HCT116 (cell line): ENCODE measurements at regions not wholly inside any gene's neighbourhood (a gene's known extent, or its start where the extent isn't known, plus 50 kb on each side); places are given as distances from the start of the nearest gene placed in this dataset.

Experiments used
- CBX3 ChIP-seq: IDR thresholded peaks from 2 replicates; pipeline ENCODE4 v1.6.1; 2012; ENCODE audit warnings: low read depth
- CEBPB ChIP-seq: IDR thresholded peaks from 2 replicates; pipeline ENCODE4 v1.6.1; 2012; ENCODE audit warnings: low read depth
- CTCF ChIP-seq, 3 experiments: fragments of 200-600 bp in 1 of 3; sonication (generic) in 1 of 3; IDR thresholded peaks in 2 of 3; conservative IDR thresholded peaks in 1 of 3; 2 replicates each; pipeline ENCODE4 v1.5.1; 2012 to 2017; ENCODE audit warnings: low read depth in 2 of 3, low read length in 2 of 3, antibody characterized with exemption in 1 of 3, borderline replicate concordance in 1 of 3, control low read depth in 1 of 3, mild to moderate bottlenecking in 1 of 3, mixed read lengths in 1 of 3, mixed run types in 1 of 3, moderate library complexity in 1 of 3; ENCODE audit not compliant: insufficient read depth in 1 of 3
- EGR1 ChIP-seq: IDR thresholded peaks from 2 replicates; pipeline ENCODE4 v1.6.1; 2012; ENCODE audit warnings: low read depth
- EZH2 ChIP-seq: fragments of 200-600 bp; sonication (generic); IDR thresholded peaks from 2 replicates; pipeline ENCODE4 v1.6.1; 2017; ENCODE audit warnings: antibody characterized with exemption, mixed run types
- EZH2phosphoT487 ChIP-seq: fragments of 200-600 bp; IDR thresholded peaks from 2 replicates; pipeline ENCODE4 v1.6.1; 2018; ENCODE audit warnings: antibody characterized with exemption, borderline replicate concordance
- JUND ChIP-seq: IDR thresholded peaks from 2 replicates; pipeline ENCODE4 v1.6.1; 2012
- MAX ChIP-seq: IDR thresholded peaks from 2 replicates; pipeline ENCODE4 v1.6.1; 2012
- POLR2A ChIP-seq: IDR thresholded peaks from 2 replicates; pipeline ENCODE4 v1.7.0; 2011; ENCODE audit warnings: borderline replicate concordance; ENCODE audit not compliant: insufficient read depth, insufficient read length; ENCODE audit errors: extremely low read depth
- POLR2AphosphoS5 ChIP-seq: IDR thresholded peaks from 2 replicates; pipeline ENCODE4 v1.6.1; 2011; ENCODE audit warnings: mild to moderate bottlenecking, low read depth, low read length, moderate library complexity
- TCF7L2 ChIP-seq: IDR thresholded peaks from 2 replicates; pipeline ENCODE4 v1.7.0; 2011; ENCODE audit warnings: borderline replicate concordance, inconsistent platforms; ENCODE audit not compliant: insufficient read depth, insufficient read length; ENCODE audit errors: extremely low read depth
- ZNF274 ChIP-seq: fragments of 200-500 bp; sonication (Bioruptor generic); IDR thresholded peaks from 2 replicates; pipeline ENCODE4 v1.6.1; 2014; ENCODE audit warnings: mild to moderate bottlenecking, low read depth, low read length, inconsistent platforms

- TF ChIP-seq CTCF (IDR thresholded peaks at IDR 0.05 in 2 of 3, conservative IDR thresholded peaks at IDR 0.05 in 1 of 3; ENCODE audit: borderline replicate concordance in 1 of 3, insufficient read depth in 1 of 3, low read depth in 2 of 3, low read length in 2 of 3) (no peak), POLR2A (no peak), JUND (no peak), MAX (no peak), EZH2 (no peak), POLR2AphosphoS5 (no peak), CBX3 (no peak), EZH2phosphoT487 (no peak), EGR1 (no peak), CEBPB (no peak), ZNF274 (no peak), TCF7L2 (no peak)
Observed at GRCh38 chr5:124868676-124869075, 122.2 kb upstream of the ZNF608 start.
